ENCODE measurements at regions not wholly inside any gene's neighbourhood (a gene's known extent, or its start where the extent isn't known, plus 50 kb on each side); places are given as distances from the start of the nearest gene placed in this dataset.

- Histone ChIP-seq H3K36me3 (ENCODE audit: insufficient read depth, low read length, poor library complexity, severe bottlenecking) (no peaks in the 10 kb centered on the region), H3K4me1 (ENCODE audit: insufficient read depth, low read length, poor library complexity, severe bottlenecking) (no peaks in the 10 kb centered on the region), H3K4me3 (ENCODE audit: low read depth, low read length, poor library complexity, severe bottlenecking) (no peak overlapping the region), H3K27ac (ENCODE audit: low read depth, low read length, poor library complexity, severe bottlenecking) (no peak overlapping the region), H3K9me3 (ENCODE audit: low read depth, low read length, poor library complexity, severe bottlenecking) (no peaks in the 10 kb centered on the region), H3K27me3 (replicated peaks; ENCODE audit: insufficient read depth, low read depth, low read length, poor library complexity) (no peaks in the 10 kb centered on the region)
- TF ChIP-seq EZH2 (IDR thresholded peaks at IDR 0.05; ENCODE audit: borderline replicate concordance, low read depth, low read length, poor library complexity, severe bottlenecking) (no peak), CTCF (conservative IDR thresholded peaks at IDR 0.05; ENCODE audit: low read depth, low read length) (no peak)
- ChIA-PET POLR2A (ENCODE audit: low non-redundant PET) (no interaction called here), CTCF (no interaction called here)
- intact Hi-C loops (cut with micrococcal nuclease; ENCODE audit: unreplicated experiment), result no loop called here
- DNase-seq (ENCODE audit: low spot score), result no peak
- no TSS peak for BruUV-seq (replicated peaks)
Measured at GRCh38 chr3:174419216-174419615, 439.9 kb upstream of the NAALADL2 start.

GRCh38 chr3:174423936-174424335, 435.2 kb upstream of the NAALADL2 start:
- no TSS peak for BruUV-seq (replicated peaks)
- H3K27ac ChIP-seq (ENCODE audit: low read depth, low read length, poor library complexity, severe bottlenecking), result no peak overlapping the region
- ChIA-PET CTCF (no interaction called here), POLR2A (ENCODE audit: low non-redundant PET) (no interaction called here)
- no peak overlapping the region for H3K4me3 ChIP-seq (ENCODE audit: low read depth, low read length, poor library complexity, severe bottlenecking)
- H3K9me3 ChIP-seq (ENCODE audit: low read depth, low read length, poor library complexity, severe bottlenecking), result no peaks in the 10 kb centered on the region
- no peaks in the 10 kb centered on the region for H3K36me3 ChIP-seq (ENCODE audit: insufficient read depth, low read length, poor library complexity, severe bottlenecking)
- DNase-seq (ENCODE audit: low spot score), result no peak
- H3K4me1 ChIP-seq (ENCODE audit: insufficient read depth, low read length, poor library complexity, severe bottlenecking), result no peaks in the 10 kb centered on the region
- intact Hi-C loops (cut with micrococcal nuclease; ENCODE audit: unreplicated experiment), result no loop called here
- no peaks in the 10 kb centered on the region for H3K27me3 ChIP-seq (replicated peaks; ENCODE audit: insufficient read depth, low read depth, low read length, poor library complexity)
- TF ChIP-seq EZH2 (IDR thresholded peaks at IDR 0.05; ENCODE audit: borderline replicate concordance, low read depth, low read length, poor library complexity, severe bottlenecking) (no peak), CTCF (conservative IDR thresholded peaks at IDR 0.05; ENCODE audit: low read depth, low read length) (no peak)

GRCh38 chr3:174424656-174425055, 434.5 kb upstream of the NAALADL2 start:
- ChIA-PET CTCF (no interaction called here), POLR2A (ENCODE audit: low non-redundant PET) (no interaction called here)
- no peak for TF ChIP-seq CTCF (conservative IDR thresholded peaks at IDR 0.05; ENCODE audit: low read depth, low read length)
- no peak for TF ChIP-seq EZH2 (IDR thresholded peaks at IDR 0.05; ENCODE audit: borderline replicate concordance, low read depth, low read length, poor library complexity, severe bottlenecking)
- Histone ChIP-seq H3K27me3 (replicated peaks; ENCODE audit: insufficient read depth, low read depth, low read length, poor library complexity) (no peaks in the 10 kb centered on the region), H3K4me3 (ENCODE audit: low read depth, low read length, poor library complexity, severe bottlenecking) (no peak overlapping the region), H3K9me3 (ENCODE audit: low read depth, low read length, poor library complexity, severe bottlenecking) (no peaks in the 10 kb centered on the region), H3K27ac (ENCODE audit: low read depth, low read length, poor library complexity, severe bottlenecking) (no peak overlapping the region), H3K36me3 (ENCODE audit: insufficient read depth, low read length, poor library complexity, severe bottlenecking) (no peaks in the 10 kb centered on the region), H3K4me1 (ENCODE audit: insufficient read depth, low read length, poor library complexity, severe bottlenecking) (no peaks in the 10 kb centered on the region)
- BruUV-seq (replicated peaks), result no TSS peak
- intact Hi-C loops (cut with micrococcal nuclease; ENCODE audit: unreplicated experiment), result no loop called here
- DNase-seq (ENCODE audit: low spot score), result no peak

Measured in A673 (cell line).